ENCODE measurements at regions not wholly inside any gene's neighbourhood (a gene's known extent, or its start where the extent isn't known, plus 50 kb on each side); places are given as distances from the start of the nearest gene placed in this dataset.

- TF ChIP-seq CTCF (IDR thresholded peaks at IDR 0.05), result no peak
- TF ChIP-seq POLR2A (IDR thresholded peaks at IDR 0.05), result no peak
Observed at GRCh38 chr7:130930681-130931080, 196.7 kb upstream of the KLF14 start.

Measured in tibial nerve (tissue), 3 donors.